ENCODE measurements at regions not wholly inside any gene's neighbourhood (a gene's known extent, or its start where the extent isn't known, plus 50 kb on each side); places are given as distances from the start of the nearest gene placed in this dataset.
"Not testable (repeated sequence)": the region's sequence is repeated elsewhere in the genome, so short reads cannot be mapped to it uniquely, and the experiment has no call there.

GRCh38 chr2:239738159-239738558 is 287.0 kb downstream of the NDUFA10 start:
- DNase-seq (ENCODE audit: low read depth), result no peak

GRCh38 chr2:239737144-239737463 is 288.0 kb downstream of the NDUFA10 start:
- DNase-seq (ENCODE audit: low read depth), result no peak

- no peak for DNase-seq (ENCODE audit: low read depth)
Measured at GRCh38 chr2:239736358-239737143, 288.6 kb downstream of the NDUFA10 start.

GRCh38 chr2:239735829-239736357 is 289.2 kb downstream of the NDUFA10 start:
- DNase-seq (ENCODE audit: low read depth), result no peak

GRCh38 chr2:239735131-239735828 is 289.9 kb downstream of the NDUFA10 start:
- DNase-seq (ENCODE audit: low read depth), result no peak

GRCh38 chr2:239734436-239735005 is 290.6 kb downstream of the NDUFA10 start:
- DNase-seq (ENCODE audit: low read depth), result no peak

- DNase-seq (ENCODE audit: low read depth), result no peak
Measured at GRCh38 chr2:239732666-239733010, 292.5 kb downstream of the NDUFA10 start.

GRCh38 chr2:239731998-239732665 is 293.0 kb downstream of the NDUFA10 start:
- no peak for DNase-seq (ENCODE audit: low read depth)

GRCh38 chr2:239731422-239731821 is 293.7 kb downstream of the NDUFA10 start:
- no peak for DNase-seq (ENCODE audit: low read depth)

GRCh38 chr2:239730897-239731296 is 294.2 kb downstream of the NDUFA10 start:
- DNase-seq (ENCODE audit: low read depth), result no peak

- not testable (repeated sequence) for DNase-seq (ENCODE audit: low read depth)
Measured at GRCh38 chr2:239730567-239730882, 294.6 kb downstream of the NDUFA10 start.

GRCh38 chr2:239729681-239730566 is 295.2 kb downstream of the NDUFA10 start:
- DNase-seq (ENCODE audit: low read depth), result no peak

GRCh38 chr2:239729151-239729550 is 296.0 kb downstream of the NDUFA10 start:
- DNase-seq (ENCODE audit: low read depth), result no peak

- no peak for DNase-seq (ENCODE audit: low read depth)
Measured at GRCh38 chr2:239728751-239729150, 296.4 kb downstream of the NDUFA10 start.

GRCh38 chr2:239727776-239728600 is 297.2 kb downstream of the NDUFA10 start:
- DNase-seq (ENCODE audit: low read depth), result no peak

- no peak for DNase-seq (ENCODE audit: low read depth)
Measured at GRCh38 chr2:239727182-239727775, 297.9 kb downstream of the NDUFA10 start.

GRCh38 chr2:239726631-239727181 is 298.4 kb downstream of the NDUFA10 start:
- no peak for DNase-seq (ENCODE audit: low read depth)

GRCh38 chr2:239726091-239726591 is 299.0 kb downstream of the NDUFA10 start:
- DNase-seq (ENCODE audit: low read depth), result no peak

GRCh38 chr2:239725551-239725890 is 299.6 kb downstream of the NDUFA10 start:
- DNase-seq (ENCODE audit: low read depth), result no peak

Data from activated T-helper 9 cell treated with anti-CD3 and anti-CD28 coated beads, Interleukin-2, amount 50 U/mL, for 16 hours (primary cell).